Stomach (tissue), 8 donors: ENCODE measurements at regions not wholly inside any gene's neighbourhood (a gene's known extent, or its start where the extent isn't known, plus 50 kb on each side); places are given as distances from the start of the nearest gene placed in this dataset.

Experiments used
- DNase-seq, 2 donors: peaks; one replicate each; pipeline versions ENCODE4 v3.0.0 to v3.0.0-alpha.2; 2013 to 2019
- H3K27ac ChIP-seq, 5 donors: fragments of 200-600 bp in 4 of 5; sonication (generic) in 4 of 5; one replicate each; pipeline ENCODE4 v1.5.1; 2013 to 2019; ENCODE audit warnings: mild to moderate bottlenecking in 1 of 5, moderate library complexity in 1 of 5
- H3K27me3 ChIP-seq, 3 donors: fragments of 200-600 bp; sonication (generic); one replicate each; pipeline ENCODE4 v1.5.1; 2017 to 2019; ENCODE audit warnings: mixed run types in 1 of 3
- H3K36me3 ChIP-seq, 4 donors: fragments of 200-600 bp; sonication (generic); 1 replicate in 3 of 4; 2 replicates in 1 of 4; pipeline ENCODE4 v1.5.1; 2016 to 2019
- H3K4me1 ChIP-seq, 4 donors: fragments of 200-600 bp; sonication (generic); one replicate each; pipeline ENCODE4 v1.5.1; 2016 to 2019
- H3K4me3 ChIP-seq, 4 donors: fragments of 200-600 bp; sonication (generic) in 3 of 4; one replicate each; pipeline ENCODE4 v1.5.1; 2016 to 2019; ENCODE audit warnings: mild to moderate bottlenecking in 1 of 4
- H3K9me3 ChIP-seq, 4 donors: fragments of 200-600 bp; sonication (generic); one replicate each; pipeline ENCODE4 v1.5.1; 2016 to 2019
- CTCF ChIP-seq, 7 experiments: fragments of 450-650 bp in 4 of 7; fragments of 200-600 bp in 3 of 7; sonication (generic) in 3 of 7; IDR thresholded peaks; one replicate each; pipeline ENCODE4 v1.5.1; 2016 to 2019; ENCODE audit warnings: antibody characterized with exemption in 7 of 7, control low read depth in 2 of 7, mild to moderate bottlenecking in 1 of 7
- EP300 ChIP-seq: sonication (generic); formaldehyde crosslinking; IDR thresholded peaks from one replicate; pipeline ENCODE4 v1.6.1; 2017; ENCODE audit warnings: antibody characterized with exemption
- POLR2A ChIP-seq, 4 donors: fragments of 450-650 bp; IDR thresholded peaks; one replicate each; pipeline ENCODE4 v1.6.1; 2016; ENCODE audit warnings: antibody characterized with exemption in 4 of 4, control low read depth in 2 of 4, mild to moderate bottlenecking in 1 of 4, moderate library complexity in 1 of 4
- POLR2AphosphoS5 ChIP-seq, 3 donors: sonication (generic); formaldehyde crosslinking; IDR thresholded peaks; one replicate each; pipeline ENCODE4 v1.6.1; 2016; ENCODE audit warnings: antibody characterized with exemption in 3 of 3
- WGBS, 5 donors: extraction: QIAGEN DNeasy Blood & Tissue Kit in 3 of 5; methylation state at CpG; one replicate each; pipeline versions ENCODE4 v1.1.5 to v1.1.7; 2013 to 2018; 5-methylcytosine and 5-hydroxymethylcytosine counted together
- intact Hi-C: fragments of 100-400 bp; cut with DNase I; formaldehyde crosslinking; loops from one replicate; pipeline ENCODE4 v1.15.1; 2023; ENCODE audit warnings: low total_unique reads
- donor health status: healthy with polysubstance abuse.
- donor health status: Bipolar disorder and iron deficiency.
- donor health status: healthy.

DNA sequence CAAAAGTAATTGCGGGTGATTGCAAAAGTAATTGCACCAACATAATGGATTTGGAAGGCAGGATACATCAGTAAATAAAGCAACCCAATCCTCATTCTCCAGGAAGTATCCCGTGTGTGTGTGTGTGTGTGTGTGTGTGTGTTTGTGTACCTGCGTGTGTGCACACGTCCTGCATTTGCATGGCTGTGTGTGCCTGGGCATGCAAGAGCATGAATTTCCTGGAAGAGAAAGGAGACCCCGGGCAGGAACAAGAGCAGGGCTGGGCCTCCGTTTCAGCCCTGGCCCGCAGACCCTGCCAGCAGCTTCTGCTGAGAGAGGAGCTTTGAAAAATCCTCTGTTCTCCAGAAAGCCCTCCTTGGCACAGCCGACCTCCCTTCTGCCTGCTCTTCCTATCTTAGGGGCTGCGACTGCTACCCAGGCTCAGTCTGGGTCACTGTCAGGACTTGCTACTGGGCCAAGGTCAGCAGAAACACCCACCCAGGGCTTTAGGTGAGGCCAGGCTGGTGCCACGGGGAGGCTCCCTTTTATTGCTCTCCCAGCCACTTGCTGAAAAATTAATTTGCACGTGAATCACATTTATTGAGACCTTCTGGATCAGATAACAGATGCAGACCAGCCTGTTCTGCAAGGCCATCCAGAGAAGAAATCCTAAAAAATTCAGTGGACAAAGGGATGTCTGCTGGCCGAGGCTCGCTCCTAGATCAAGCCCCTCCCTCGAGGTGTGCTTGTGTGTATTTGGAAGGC is 258.3 kb downstream of the ZNF536 start:
- H3K27me3 ChIP-seq, result peaks cover 0 to 16% (median 0%) of the 10 kb centered on the region in 3 donors
- 56 to 74% (median 60%) methylated on average over 9 to 14 of the region's 14 CpGs for WGBS, 5 donors
- intact Hi-C loops, result no loop called here
- no peak overlapping the region for H3K27ac ChIP-seq
- TF ChIP-seq POLR2AphosphoS5 (IDR thresholded peaks at IDR 0.05), result no peak
- no peak for TF ChIP-seq POLR2A (IDR thresholded peaks at IDR 0.05)
- TF ChIP-seq CTCF (IDR thresholded peaks at IDR 0.05), result no peak
- TF ChIP-seq EP300, result no peak
- no peak overlapping the region for H3K4me3 ChIP-seq
- no peak for DNase-seq
- H3K9me3 ChIP-seq, result no peaks in the 10 kb centered on the region
- H3K4me1 ChIP-seq, result no peaks in the 10 kb centered on the region
- no peaks in the 10 kb centered on the region for H3K36me3 ChIP-seq

DNA sequence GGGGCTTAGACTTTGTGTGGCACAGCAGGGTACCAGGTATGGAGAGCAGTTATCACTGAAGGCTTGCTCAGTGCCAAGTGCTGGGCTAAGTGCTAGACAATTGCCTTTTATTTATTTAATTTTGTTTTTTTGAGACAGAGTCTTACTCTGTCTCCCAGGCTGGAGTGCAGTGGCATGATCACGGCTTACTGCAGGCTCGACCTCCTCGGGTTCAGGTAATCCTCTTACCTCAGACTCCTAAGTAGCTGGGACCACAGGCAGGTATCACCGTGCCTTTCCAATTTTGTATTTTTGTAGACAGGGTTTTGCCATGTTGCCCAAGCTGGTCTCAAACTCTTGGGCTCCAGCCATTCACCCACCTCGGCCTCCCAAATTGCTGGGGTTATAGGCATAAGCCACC is 256.9 kb downstream of the ZNF536 start:
- H3K9me3 ChIP-seq, result peaks cover 0 to 6% (median 3%) of the 10 kb centered on the region in 4 donors
- no peak overlapping the region for H3K4me3 ChIP-seq
- no peak for DNase-seq
- H3K36me3 ChIP-seq, result no peaks in the 10 kb centered on the region
- H3K27ac ChIP-seq, result no peak overlapping the region
- WGBS, 5 donors, result 75 to 97% (median 88%) methylated on average over 5 of the region's 5 CpGs
- H3K4me1 ChIP-seq, result no peaks in the 10 kb centered on the region
- peaks cover 0 to 13% (median 0%) of the 10 kb centered on the region in 3 donors for H3K27me3 ChIP-seq
- intact Hi-C loops, result no loop called here
- TF ChIP-seq CTCF (IDR thresholded peaks at IDR 0.05) (no peak), POLR2A (IDR thresholded peaks at IDR 0.05) (no peak), EP300 (no peak)

DNA sequence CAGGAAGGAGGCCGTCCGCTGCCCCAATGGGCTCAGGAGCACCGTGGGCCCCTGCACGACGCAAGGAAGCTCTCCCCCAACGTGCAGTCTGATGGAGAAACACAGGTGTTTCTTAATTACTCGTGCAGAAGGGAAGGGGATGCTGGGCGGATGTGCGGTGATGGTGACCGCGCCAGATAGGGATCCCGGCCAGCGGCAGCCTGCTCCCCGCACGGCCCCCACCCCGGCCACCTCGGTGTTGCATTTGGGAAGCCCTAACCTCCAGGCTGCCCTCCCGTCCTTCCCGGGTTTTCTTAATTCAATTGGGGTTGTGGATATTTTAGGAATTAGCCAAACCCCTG is 254.4 kb downstream of the ZNF536 start:
- TF ChIP-seq POLR2A (IDR thresholded peaks at IDR 0.05) (no peak), CTCF (IDR thresholded peaks at IDR 0.05) (no peak), POLR2AphosphoS5 (IDR thresholded peaks at IDR 0.05) (no peak), EP300 (no peak)
- Histone ChIP-seq H3K9me3 (peaks cover 4 to 19% (median 15%) of the 10 kb centered on the region in 4 donors), H3K4me1 (no peaks in the 10 kb centered on the region), H3K36me3 (no peaks in the 10 kb centered on the region), H3K4me3 (no peak overlapping the region), H3K27me3 (peaks cover 0 to 9% (median 0%) of the 10 kb centered on the region in 3 donors), H3K27ac (no peak overlapping the region)
- intact Hi-C loops, result no loop called here
- no peak for DNase-seq
- WGBS, 5 donors, result 84 to 87% (median 85%) methylated on average over 19 of the region's 19 CpGs

GRCh38 chr19:30625947-30626625 is 253.9 kb downstream of the ZNF536 start:
- Histone ChIP-seq H3K4me1 (no peaks in the 10 kb centered on the region), H3K27ac (no peak overlapping the region), H3K36me3 (no peaks in the 10 kb centered on the region), H3K4me3 (no peak overlapping the region), H3K27me3 (peaks cover 0 to 9% (median 0%) of the 10 kb centered on the region in 3 donors), H3K9me3 (peaks cover 4 to 19% (median 15%) of the 10 kb centered on the region in 4 donors)
- 78 to 83% (median 82%) methylated on average over 15 of the region's 15 CpGs for WGBS, 5 donors
- no peak for TF ChIP-seq POLR2AphosphoS5 (IDR thresholded peaks at IDR 0.05)
- no peak for TF ChIP-seq POLR2A (IDR thresholded peaks at IDR 0.05)
- TF ChIP-seq EP300, result no peak
- no peak for TF ChIP-seq CTCF (IDR thresholded peaks at IDR 0.05)
- DNase-seq, result no peak
- intact Hi-C loops, result no loop called here
